NCI-H345 (cell line): ENCODE measurements at regions not wholly inside any gene's neighbourhood (a gene's known extent, or its start where the extent isn't known, plus 50 kb on each side); places are given as distances from the start of the nearest gene placed in this dataset.

Source experiments
- DNase-seq: peaks from one replicate; lab custom pipeline; 2025; lab: John Stamatoyannopoulos, UW

DNA sequence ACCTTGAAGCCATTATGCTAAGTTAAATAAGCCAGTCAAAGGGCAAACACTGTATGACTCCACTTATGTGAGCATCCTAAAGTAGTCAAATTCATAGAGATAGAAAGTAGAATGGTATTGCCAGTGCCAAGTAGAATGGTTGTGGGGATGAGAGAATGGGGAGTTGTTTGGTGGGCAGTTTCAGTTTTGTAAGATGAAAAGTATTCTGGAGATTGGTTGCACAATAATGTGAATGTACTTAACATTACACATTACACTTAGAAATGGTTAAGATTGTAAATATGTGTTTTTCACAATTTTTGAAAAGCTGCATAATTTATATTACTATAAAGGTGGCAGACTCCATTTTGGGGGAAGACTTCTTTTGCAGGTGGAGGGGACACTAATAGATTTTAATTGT lies 51.3 kb upstream of the CARMIL1 start:
- DNase-seq, result no peak
